Activated CD4-positive, alpha-beta T cell treated with anti-CD3 and anti-CD28 coated beads for 4 hours (primary cell): ENCODE measurements at regions not wholly inside any gene's neighbourhood (a gene's known extent, or its start where the extent isn't known, plus 50 kb on each side); places are given as distances from the start of the nearest gene placed in this dataset.

Source experiments
- DNase-seq, 2 donors: peaks; one replicate each; pipeline ENCODE4 v3.0.0-alpha.2; 2020

GRCh38 chr10:131588704-131589220 is 277.2 kb upstream of the TCERG1L start:
- DNase-seq = no peak

- no peak for DNase-seq
Observed at GRCh38 chr10:131590567-131590966, 279.0 kb upstream of the TCERG1L start.

- DNase-seq = no peak
Observed at GRCh38 chr10:131591936-131592335, 280.4 kb upstream of the TCERG1L start.

- DNase-seq = no peak
Observed at GRCh38 chr10:131609176-131609575, 291.6 kb upstream of the PPP2R2D start.

- DNase-seq = no peak
Observed at GRCh38 chr10:131615150-131615549, 285.7 kb upstream of the PPP2R2D start.

- no peak for DNase-seq
Observed at GRCh38 chr10:131616040-131616439, 284.8 kb upstream of the PPP2R2D start.

GRCh38 chr10:131617113-131617858 is 283.5 kb upstream of the PPP2R2D start:
- DNase-seq = no peak

- no peak for DNase-seq
Observed at GRCh38 chr10:131618587-131619267, 282.1 kb upstream of the PPP2R2D start.

- no peak for DNase-seq
Observed at GRCh38 chr10:131620314-131620713, 280.5 kb upstream of the PPP2R2D start.

GRCh38 chr10:131620904-131621303 is 279.9 kb upstream of the PPP2R2D start:
- DNase-seq = no peak

GRCh38 chr10:131621784-131622624 is 278.8 kb upstream of the PPP2R2D start:
- DNase-seq = no peak

- DNase-seq = no peak
Observed at GRCh38 chr10:131625041-131625440, 275.8 kb upstream of the PPP2R2D start.

GRCh38 chr10:131626274-131626673 is 274.5 kb upstream of the PPP2R2D start:
- DNase-seq = no peak

GRCh38 chr10:131629026-131629770 is 271.6 kb upstream of the PPP2R2D start:
- no peak for DNase-seq

GRCh38 chr10:131630772-131631258 is 270.0 kb upstream of the PPP2R2D start:
- no peak for DNase-seq

GRCh38 chr10:131631619-131632018 is 269.2 kb upstream of the PPP2R2D start:
- DNase-seq = no peak

- DNase-seq = no peak
Observed at GRCh38 chr10:131635564-131636015, 265.2 kb upstream of the PPP2R2D start.

GRCh38 chr10:131636116-131636515 is 264.7 kb upstream of the PPP2R2D start:
- no peak for DNase-seq

- DNase-seq = no peak
Observed at GRCh38 chr10:131636841-131637724, 263.7 kb upstream of the PPP2R2D start.

- no peak for DNase-seq
Observed at GRCh38 chr10:131638049-131638879, 262.5 kb upstream of the PPP2R2D start.
